SW 1271 (cell line): ENCODE measurements at regions not wholly inside any gene's neighbourhood (a gene's known extent, or its start where the extent isn't known, plus 50 kb on each side); places are given as distances from the start of the nearest gene placed in this dataset.
A peak's percentile ranks its signal among the peaks of the same experiment; 100 is the strongest.
"Not testable (repeated sequence)": the region's sequence is repeated elsewhere in the genome, so short reads cannot be mapped to it uniquely, and the experiment has no call there.

Source experiments
- DNase-seq, 2 experiments: peaks; one replicate each; lab custom pipeline; 2025; lab: John Stamatoyannopoulos, UW

DNA sequence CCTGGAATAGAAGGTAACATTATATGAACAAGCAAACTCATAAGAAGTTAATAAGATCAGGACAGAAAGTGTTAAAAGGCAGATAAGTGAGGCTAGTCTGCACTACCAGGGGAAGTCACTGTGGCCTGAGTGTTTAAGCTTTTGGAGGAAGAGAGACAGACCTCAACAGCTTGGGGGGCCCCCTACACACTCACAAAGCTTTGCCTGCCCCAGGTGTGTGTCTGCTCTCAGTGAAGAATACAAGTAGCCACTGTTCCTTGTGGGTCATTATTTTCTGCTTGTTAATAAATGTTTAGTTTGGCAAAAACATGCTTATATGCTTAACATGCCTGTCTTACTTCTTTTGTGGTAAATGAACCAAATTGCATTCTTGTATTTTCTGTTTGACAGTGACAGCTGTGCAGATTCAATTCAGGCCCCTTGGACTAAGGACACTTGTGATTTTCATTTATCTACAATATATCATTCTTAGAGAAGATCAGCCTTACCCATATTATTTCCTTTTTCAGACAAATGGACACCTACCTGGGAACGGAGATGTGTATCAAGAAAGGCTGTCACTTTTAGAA is 50.7 kb upstream of the C12orf71 start:
- DNase-seq: no peak

DNA sequence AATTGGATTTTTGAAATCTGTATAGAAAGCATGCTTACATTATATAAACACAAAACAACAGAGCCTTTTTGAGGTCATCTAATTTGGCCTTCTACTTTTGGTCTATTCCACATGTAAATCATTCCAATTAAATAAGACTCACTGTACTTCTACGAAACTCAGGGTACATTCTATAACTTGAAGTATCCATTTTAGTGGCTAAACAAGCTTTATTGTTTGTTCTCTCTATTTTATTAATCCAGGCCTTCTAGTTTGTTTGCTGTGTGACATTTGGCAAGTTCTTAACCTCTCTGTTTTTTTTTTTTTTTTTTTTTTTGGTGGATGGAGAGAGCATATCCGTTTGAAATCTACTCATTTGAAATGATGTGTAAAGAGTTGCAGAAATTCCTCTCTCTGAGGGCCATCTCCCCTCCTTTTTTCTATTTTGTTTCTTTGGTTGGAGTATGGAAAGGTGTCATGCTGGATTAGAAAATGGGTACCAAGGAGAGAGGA is 58.1 kb upstream of the C12orf71 start:
- no peak for DNase-seq

DNA sequence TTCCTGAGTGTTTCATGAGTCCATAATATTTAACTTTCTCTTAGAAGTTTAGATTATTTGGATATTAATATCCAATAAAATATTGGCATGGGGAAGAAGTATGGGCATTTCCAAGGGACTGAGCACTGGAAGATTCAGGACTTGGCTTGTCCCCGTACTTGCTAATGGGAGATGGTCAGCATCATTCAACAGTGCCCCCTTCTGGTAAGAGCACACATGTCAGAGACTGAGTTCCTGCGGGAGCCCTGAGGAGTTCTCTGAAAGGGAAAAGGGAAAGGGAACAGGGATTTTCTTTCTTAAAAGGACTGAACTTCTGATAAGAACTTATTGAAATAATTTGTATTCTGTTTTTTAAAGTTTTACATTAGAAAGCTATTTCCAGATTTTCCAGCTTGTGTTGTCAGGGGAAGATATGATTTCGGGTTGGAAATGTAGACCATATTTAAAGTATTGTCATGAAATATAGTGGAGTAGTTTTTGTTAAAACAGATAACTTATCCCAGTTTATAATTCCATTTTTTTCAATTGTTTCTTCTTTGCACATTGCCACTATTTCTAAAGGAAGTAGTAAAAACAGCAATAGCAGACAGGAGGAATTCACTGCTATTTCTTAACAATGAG is 59.8 kb upstream of the C12orf71 start:
- DNase-seq: peak; percentile 43 to 76

DNA sequence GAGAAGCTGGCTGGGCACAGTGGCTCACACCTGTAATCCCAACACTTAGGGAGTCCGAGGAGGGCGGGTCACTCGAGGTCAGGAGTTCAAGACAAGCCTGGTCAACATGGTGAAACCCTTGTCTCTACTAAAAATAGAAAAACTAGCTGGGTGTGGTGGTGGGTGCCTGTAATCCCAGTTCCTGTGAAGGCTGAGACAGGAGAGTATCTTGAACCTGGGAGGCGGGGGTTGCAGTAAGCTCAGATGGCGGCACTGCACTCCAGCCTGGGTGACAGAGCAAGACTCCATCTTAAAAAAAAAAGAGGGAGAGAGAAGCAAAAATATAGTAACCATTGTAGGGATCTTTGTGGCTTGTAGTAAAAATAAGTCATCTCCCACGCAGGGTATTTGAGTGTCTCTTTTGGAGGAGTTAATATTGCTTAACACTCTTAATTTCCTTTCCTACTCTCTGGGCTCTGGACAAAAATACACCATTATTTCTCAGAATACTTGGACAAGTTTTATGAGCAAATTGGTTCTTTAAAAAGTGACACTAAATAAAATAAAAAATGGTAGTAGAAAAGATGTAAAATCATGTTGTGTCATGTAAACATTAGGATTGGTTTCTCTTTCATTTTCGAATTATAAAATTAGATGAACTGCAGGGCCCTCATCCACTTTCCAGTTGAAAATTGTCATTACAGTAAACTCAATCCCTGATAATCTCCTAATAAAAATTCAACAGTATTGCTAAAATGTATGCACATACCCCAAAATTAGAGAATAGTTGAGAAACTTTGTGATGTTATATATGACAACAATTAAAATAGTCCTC is 61.1 kb upstream of the C12orf71 start:
- no peak for DNase-seq

DNA sequence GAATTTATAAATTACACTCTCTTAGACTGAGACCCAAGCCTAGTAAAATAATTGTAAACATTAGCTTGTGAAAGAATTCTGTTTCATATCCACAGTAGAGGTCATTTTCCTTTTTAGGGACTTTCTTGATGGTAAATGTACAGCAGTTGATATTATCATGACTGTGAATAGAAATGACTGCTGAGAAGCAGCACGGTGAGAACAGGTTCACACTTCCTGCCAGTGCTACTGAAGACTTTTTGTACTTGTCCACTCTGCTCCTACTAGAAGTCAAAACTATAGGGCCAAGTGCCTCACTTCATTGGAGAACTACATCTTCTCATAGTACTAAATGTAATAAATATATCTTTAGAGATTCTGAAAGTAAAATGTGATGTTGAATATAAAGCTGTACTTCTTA is 63.3 kb upstream of the C12orf71 start:
- not testable (repeated sequence) for DNase-seq

DNA sequence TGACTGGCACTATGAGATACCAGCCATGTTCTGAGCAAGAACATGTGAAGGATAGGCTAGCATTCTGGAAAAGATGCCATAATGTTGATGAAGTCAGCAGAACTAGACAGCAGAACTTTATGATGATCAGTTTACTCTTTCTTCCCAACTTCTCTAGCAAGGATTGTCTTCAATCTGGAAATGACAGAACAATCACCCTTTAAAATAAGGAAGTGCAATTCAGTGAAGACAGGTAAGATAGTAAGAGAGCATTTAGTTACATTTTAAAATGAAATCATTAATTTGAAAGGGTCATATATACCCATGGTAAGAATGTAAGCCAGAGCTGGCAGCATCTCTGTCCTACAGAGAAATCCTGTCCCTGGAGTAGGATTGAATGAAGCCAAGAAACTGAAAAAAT is 66.0 kb upstream of the C12orf71 start:
- DNase-seq: no peak

DNA sequence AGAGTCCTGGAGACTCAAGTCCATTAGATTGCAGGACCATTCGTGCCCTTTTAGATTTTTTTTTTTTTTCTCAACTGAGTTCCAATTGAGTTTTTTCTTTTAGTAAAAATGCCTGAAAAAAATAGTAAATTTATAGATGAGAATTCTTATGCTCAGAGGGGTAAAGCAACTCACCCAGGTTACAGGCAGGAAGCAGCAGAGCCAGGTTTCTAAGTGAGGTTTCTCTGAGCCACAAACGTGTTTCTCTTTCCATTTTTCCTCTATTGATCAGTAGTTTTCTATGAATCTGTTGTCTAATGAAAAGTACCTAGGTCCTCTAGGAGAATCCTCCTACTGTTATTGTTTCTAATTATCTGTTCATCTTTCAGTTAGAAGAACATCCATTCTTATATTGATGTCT is 66.4 kb upstream of the C12orf71 start:
- DNase-seq: no peak

DNA sequence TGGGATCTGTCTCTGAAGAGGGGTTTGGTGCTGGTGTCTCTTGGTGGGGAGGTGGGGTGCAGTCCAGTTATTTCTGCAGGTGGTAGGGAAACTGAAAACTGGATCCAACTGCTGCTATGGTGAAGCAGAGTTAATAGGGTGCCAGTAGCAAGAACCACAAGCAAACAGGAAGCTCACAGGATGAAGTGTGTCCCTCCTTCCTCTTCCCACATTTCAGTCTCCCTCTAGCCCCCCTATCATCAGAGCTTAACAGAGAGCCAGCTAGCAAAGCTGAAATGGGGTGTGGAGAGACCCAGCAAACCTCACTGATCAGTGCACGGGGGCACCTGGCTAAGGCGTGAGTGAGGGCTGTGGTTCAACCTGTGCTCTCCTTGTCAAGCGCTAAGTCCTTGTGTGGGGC is 69.1 kb upstream of the C12orf71 start:
- DNase-seq: no peak

DNA sequence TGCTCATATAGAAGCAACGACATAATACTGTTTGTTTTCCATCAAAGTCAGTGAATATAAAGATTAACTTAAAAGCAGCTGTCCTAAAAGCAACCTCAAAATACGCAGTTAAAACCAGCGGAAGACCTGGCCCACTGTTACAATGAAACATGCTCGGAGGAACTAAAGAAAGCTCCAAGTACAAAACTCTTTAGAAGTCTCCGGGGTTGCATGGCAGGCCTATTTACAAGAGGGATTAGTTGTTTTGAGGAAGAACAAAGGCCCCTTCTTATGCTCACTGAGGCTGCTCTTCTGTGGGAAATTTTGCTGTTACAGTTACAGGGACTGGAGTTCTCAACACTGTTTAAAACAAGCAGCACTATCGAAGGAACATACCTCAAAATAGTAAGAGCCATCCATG is 75.9 kb upstream of the C12orf71 start:
- DNase-seq: no peak

DNA sequence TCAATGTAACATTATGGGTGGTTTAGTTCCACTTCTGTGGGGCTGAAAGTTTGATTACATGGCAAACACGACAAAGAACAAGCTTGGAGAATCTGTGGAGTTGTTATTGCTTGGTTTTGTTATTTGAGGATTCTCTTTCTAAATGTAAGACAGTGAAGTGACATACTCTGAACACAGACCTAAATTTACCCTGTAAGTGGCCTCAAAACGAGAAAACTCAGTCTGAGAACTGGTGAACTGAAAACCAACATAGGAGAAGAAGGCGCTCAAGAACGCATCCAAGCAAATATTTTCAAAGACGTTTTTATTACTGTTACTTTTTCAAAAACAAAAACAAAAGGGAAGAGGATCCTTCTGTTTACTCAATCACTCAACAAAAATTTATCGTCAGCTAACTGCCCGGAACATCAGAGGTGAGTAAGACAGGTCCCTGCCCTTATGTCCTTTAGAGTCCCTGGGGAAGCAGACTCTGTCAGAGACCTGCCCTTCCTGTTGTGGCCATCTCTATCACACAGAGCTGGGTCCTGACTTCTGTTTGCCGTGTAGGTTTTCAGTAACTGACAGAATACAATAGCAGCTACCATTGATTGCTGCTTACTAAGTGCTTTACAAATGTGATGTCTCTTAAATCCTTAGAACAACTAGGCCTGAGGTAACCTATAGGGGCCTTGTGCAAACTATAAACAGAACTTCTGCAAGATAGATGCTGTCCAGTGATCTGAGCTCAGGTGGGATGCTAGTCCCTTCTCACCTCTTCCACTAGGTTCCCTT is 79.3 kb upstream of the C12orf71 start:
- no peak for DNase-seq

DNA sequence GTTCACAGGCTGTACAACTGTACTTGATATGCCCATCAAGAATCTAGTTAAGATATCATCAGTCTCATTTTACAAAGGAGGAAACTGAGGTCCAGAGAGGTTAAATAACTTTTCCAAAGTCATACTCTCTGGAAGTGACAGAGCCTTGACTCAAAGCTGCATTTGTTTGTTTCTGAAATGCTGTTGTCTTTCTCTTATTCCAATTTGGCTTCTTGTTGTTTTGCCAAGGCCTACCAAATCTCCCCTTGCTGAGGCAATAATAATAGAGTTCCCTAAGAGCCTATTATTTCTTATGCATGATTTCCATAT is 79.8 kb upstream of the C12orf71 start:
- DNase-seq: no peak

DNA sequence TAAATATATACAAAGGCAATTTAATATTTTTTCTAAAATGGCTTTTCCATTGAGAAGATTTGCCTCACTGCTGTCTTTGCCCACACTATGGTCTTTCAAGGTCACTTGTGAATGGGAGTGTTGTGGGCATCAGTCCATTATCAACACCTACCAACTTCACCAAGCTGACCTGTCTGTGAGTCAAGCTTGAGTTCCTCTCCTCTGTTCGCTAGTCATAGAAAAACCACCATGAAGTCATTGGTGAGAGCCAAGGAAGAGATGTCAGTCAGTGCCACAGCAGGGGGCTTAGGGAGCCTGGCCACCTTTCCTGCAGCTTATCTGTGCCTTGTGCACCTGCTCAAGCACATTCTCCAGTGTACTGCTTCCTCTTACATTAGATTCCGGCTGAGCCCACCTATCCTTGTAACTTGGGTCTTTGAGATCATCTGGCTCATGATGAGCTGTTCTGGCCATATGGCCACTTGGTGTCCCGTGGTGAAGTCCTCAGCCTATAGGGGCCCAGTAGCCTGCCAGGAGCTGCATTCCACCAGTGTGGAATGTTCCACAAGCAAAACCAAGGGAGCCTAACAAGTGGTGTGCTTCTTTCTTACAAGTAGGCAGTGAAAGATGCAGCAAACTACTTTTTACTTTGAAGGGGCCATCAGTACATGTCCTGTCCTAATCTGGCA is 80.8 kb upstream of the C12orf71 start:
- DNase-seq: peak in 1 of 2 experiments; percentile 38

DNA sequence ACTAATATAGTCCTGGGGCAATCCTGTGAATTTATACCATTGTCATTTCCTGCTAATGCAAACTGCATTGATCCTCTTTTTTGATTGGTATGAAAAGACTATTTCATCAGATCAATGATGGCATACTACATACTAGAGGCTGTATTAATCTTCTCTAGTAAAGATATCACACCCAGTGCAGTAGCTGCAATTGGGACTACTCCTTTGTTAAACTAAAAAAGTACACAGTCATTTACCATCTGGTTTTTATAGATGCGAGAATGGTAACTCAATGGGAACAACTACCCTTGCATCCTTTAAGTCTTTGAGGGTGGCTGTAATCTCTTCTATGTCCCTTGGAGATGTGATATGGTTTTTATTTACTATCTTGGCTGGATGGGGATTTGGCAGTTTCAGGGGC is 80.2 kb upstream of the STK38L start:
- DNase-seq: no peak

DNA sequence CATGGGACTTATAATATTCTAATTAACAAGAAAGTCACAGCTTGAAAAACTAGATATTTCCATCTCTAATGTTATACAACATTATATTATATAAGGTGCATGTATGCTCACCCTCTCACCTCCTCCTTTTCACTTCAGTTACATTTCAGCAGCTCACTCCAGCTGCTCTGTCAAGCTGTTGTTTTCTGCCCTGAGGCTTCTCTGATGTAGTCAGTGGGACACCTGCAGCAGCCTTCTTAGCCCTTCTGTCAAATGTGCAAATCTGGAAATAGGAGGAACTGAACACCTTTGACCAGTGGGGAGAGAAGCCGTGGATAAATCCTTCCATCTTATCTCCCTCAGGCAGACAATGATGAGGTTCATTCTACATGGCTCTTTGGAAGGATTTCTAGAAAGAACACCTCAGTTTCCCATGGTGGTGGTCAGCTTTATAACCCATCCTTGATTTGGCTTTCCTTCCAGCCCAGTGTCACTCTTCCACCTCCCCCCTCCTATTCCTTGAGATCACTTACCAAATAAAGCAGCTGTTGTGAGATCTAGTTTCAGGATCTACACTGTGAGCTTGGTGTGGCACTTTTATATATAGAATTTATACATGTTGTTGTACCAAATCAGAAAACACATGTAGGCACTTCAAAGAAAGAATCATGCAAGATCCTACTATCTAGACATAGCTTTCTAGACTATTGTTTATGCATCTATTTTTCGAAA is 79.6 kb upstream of the STK38L start:
- no peak for DNase-seq

DNA sequence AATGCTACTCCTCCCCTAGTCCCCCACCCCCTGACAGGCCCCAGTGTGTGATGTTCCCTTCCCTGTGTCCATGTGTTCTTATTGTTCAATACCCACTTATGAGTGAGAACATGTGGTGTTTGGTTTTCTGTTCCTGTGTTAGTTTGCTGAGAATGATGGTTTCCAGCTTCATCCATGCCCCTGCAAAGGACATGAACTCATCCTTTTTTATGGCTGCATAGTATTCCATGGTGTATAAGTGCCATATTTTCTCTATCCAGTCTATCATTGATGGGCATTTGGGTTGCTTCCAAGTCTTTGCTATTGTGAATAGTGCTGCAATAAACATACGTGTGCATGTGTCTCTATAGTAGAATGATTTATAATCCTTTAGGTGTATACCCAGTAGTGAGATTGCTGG is 78.1 kb upstream of the STK38L start:
- not testable (repeated sequence) for DNase-seq

DNA sequence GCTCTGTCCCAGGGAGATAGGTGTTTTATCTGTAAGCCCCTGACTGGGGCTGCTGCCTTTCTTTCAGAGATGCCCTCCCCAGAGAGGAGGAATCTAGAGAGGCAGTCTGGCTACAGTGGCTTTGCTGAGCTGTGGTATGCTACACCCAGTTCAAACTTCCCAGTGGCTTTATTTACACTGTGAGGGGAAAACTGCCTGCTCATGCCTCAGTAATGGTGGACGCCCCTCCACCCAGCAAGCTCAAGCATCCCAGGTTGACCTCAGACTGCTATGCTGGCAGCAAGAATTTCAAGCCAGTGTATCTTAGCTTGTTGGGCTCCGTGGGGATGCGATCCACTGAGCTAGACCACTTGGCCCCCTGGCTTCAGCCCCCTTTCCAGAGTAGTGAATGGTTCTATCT is 72.6 kb upstream of the STK38L start:
- DNase-seq: not testable (repeated sequence)

DNA sequence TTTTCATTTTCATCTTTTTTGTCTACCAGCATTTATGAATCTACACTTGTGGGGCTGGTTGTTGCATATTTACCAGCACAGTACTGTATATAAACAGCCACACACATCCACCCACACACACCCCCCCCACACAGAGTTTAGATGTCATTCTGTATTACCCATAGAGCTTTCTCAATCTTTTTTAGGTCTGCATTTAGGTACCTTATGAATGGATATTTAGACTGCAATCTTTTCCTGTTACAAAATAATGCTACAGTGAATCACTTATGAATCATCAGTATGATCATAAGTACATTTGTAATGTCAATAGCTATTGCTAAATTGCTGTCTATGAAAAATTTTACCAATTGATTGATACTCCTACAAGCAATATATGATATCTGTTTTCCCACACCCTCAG is 67.3 kb upstream of the STK38L start:
- peak in 1 of 2 experiments; percentile 25 for DNase-seq

DNA sequence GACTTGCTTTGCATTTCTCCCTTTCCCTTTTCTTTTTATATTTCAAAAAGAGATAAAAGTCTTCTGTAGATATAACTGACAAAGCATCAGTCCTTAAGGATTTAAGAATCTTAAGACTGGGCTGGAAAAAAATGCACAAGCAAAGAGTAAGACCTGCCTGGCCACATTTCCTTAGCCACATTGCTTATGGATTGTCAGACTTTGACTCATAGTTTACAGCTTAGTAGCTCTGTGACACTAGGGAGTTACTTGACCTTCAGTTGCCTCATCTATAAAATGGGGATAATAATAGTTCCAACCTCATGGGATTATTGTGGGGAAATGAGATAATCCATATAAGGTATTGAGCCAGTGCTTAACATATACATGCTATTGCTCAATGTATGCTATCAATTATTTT is 66.4 kb upstream of the STK38L start:
- DNase-seq: peak in 1 of 2 experiments; percentile 12

DNA sequence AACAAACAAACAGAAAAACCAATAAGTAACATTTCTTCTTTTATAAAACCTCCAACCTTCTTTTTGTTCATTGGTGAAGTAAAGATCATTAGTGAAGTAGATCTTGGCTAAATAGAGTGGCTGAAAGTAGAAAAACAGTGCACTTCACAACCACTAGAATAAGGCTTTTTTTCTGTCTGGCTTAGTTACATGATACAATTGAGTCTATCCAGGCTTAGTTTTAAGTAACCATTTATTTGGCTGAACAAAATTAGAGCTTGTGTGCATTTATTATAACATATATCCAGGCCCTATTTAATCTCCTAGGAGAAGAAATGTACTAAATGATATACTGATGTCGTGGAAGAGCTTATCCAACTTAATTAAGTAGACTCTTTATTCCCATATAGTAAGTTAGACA is 65.8 kb upstream of the STK38L start:
- no peak for DNase-seq

DNA sequence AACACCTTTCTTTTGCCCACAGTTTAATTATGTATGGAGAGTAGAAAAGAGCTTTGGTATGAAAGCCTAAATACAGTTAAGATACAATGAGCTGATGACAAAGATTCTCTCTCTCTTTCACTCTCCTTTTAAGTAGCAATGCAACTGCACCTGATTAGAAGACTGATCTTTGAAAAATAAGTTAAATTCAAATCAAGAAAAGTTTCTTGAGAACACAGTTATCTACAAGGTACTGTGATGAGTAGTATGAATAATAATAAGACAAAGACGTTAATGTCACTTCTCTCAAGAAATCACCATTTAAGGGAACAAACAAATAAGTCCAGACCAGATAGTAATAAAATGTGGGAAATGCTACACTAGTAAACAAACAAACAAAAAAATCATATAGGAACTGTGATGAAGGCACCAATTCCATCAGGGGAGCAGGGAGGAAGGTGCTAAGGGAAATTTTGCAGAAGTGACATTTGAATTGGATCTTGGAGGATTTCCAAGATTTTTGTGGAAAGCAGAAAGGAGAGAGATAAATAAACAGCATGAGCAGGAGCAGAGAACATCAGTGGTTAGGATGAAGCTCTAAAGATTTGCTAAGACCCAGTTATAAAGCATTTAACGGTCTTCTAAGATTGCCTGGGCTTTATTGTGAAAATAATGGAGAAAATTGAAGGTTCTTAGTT is 65.2 kb upstream of the STK38L start:
- no peak for DNase-seq
